Sigmoid colon (tissue), 6 donors: ENCODE measurements at regions not wholly inside any gene's neighbourhood (a gene's known extent, or its start where the extent isn't known, plus 50 kb on each side); places are given as distances from the start of the nearest gene placed in this dataset.

Experiments
- DNase-seq: peaks from one replicate; pipeline ENCODE4 v3.0.0-alpha.2; 2019
- H3K27ac ChIP-seq, 4 donors: fragments of 200-600 bp; sonication (generic); one replicate each; pipeline ENCODE4 v1.5.1; 2016 to 2019; ENCODE audit warnings: mild to moderate bottlenecking in 1 of 4
- H3K27me3 ChIP-seq, 3 donors: fragments of 200-600 bp; sonication (generic); one replicate each; pipeline ENCODE4 v1.5.1; 2019; ENCODE audit warnings: mild to moderate bottlenecking in 1 of 3
- H3K36me3 ChIP-seq, 4 donors: fragments of 200-600 bp; sonication (generic); one replicate each; pipeline ENCODE4 v1.5.1; 2016 to 2019
- H3K4me1 ChIP-seq, 4 donors: fragments of 200-600 bp; sonication (generic); one replicate each; pipeline ENCODE4 v1.5.1; 2017 to 2019
- H3K4me3 ChIP-seq, 4 donors: fragments of 200-600 bp; sonication (generic); one replicate each; pipeline ENCODE4 v1.5.1; 2017 to 2019; ENCODE audit warnings: mild to moderate bottlenecking in 2 of 4, moderate library complexity in 1 of 4
- H3K9me3 ChIP-seq, 4 donors: fragments of 200-600 bp in 3 of 4; sonication (generic) in 3 of 4; one replicate each; pipeline versions ENCODE4 v1.5.1 to v1.6.1; 2013 to 2019
- CTCF ChIP-seq, 4 experiments: fragments of 450-650 bp in 3 of 4; fragments of 200-600 bp in 1 of 4; IDR thresholded peaks; one replicate each; pipeline ENCODE4 v1.5.1; 2016 to 2019; ENCODE audit warnings: antibody characterized with exemption in 4 of 4, mild to moderate bottlenecking in 3 of 4, moderate library complexity in 2 of 4
- EP300 ChIP-seq, 4 donors: sonication (generic); formaldehyde crosslinking; IDR thresholded peaks; one replicate each; pipeline ENCODE4 v1.6.1; 2017; ENCODE audit warnings: antibody characterized with exemption in 4 of 4
- POLR2A ChIP-seq, 2 donors: fragments of 450-650 bp; IDR thresholded peaks; one replicate each; pipeline ENCODE4 v1.6.1; 2016; ENCODE audit warnings: antibody characterized with exemption in 2 of 2, mild to moderate bottlenecking in 2 of 2, moderate library complexity in 2 of 2
- POLR2AphosphoS5 ChIP-seq, 4 donors: sonication (generic); formaldehyde crosslinking; IDR thresholded peaks; one replicate each; pipeline ENCODE4 v1.6.1; 2017; ENCODE audit warnings: antibody characterized with exemption in 4 of 4
- WGBS, 2 donors: extraction: QIAGEN DNeasy Blood & Tissue Kit; methylation state at CpG; one replicate each; pipeline ENCODE4 v1.1.7; 2013; 5-methylcytosine and 5-hydroxymethylcytosine counted together
- intact Hi-C: fragments of 100-400 bp; cut with DNase I; formaldehyde crosslinking; loops from one replicate; pipeline ENCODE4 v1.15.1; 2023
- donor health status: healthy with polysubstance abuse.
- donor health status: healthy.

DNA sequence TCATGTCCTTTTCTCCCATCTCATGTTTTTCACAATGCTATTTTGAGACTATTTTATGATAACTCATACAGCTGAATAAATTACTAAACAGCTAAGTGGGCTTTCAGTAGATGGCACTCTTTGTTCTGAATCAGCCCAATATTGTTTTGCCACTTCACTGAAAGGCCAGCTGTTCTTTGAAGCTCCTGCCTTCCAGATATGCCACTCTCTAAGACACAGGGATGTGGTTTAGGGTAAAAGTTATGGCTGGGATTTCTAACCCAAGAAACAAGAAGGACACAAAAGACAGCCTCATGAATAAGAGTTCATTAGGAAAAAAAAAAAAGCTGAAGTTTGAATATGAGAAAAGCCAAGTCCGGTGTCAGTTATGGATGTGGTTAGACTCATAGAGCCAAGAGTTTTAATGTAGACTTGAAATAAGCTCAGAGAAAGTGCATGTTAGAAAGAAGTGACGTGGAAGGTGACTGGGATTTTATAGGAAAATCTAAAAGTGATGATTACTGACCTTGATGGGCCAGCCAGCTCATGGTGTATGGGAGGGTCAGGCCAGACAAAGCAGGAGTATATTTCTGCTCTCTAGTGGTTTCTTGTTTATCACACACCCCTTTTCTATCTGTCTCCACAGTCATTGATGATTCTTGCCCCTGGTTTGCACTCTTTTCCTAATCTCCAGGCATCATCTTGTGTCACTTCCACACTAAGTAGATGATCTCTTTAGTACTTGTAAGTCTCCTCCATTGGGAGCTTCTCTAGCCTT, 488.5 kb downstream of the NR2F1-AS1 start:
- Histone ChIP-seq H3K27me3 (no peaks in the 10 kb centered on the region), H3K36me3 (no peaks in the 10 kb centered on the region), H3K27ac (no peak overlapping the region), H3K9me3 (no peaks in the 10 kb centered on the region), H3K4me3 (no peak overlapping the region), H3K4me1 (no peaks in the 10 kb centered on the region)
- intact Hi-C loops: loop anchor here (10.0 kb wide), 1 partner anchor 162 kb away; no protein-coding TSS in a partner anchor
- TF ChIP-seq POLR2A (IDR thresholded peaks at IDR 0.05): no peak
- no peak for TF ChIP-seq EP300 (IDR thresholded peaks at IDR 0.05)
- no peak for TF ChIP-seq CTCF (IDR thresholded peaks at IDR 0.05)
- no peak for TF ChIP-seq POLR2AphosphoS5 (IDR thresholded peaks at IDR 0.05)
- WGBS, 2 donors: 74 to 79% methylated on average over 2 of the region's 2 CpGs
- no peak for DNase-seq

DNA sequence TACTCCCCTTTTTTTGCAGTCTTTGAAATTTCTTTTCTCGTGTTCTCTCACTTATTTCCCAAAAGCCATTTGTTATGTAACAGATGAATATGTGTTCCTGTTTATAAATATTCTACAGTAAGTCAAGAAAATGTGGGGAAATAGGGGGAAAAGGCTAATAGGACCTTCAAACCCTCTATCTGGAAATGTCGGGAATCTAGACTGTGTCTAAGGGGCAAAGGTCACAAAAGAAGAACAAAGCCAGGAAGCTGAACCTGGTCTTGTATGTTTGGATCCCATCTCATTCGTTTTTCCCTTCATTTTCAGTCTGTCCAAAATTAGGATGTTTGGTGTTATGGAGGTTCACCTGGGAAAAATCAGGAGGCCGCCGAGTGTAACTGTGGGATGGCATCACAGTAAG, 490.3 kb downstream of the NR2F1-AS1 start:
- intact Hi-C loops: loop anchor here (10.0 kb wide), 1 partner anchor 164 kb away; no protein-coding TSS in a partner anchor
- TF ChIP-seq POLR2AphosphoS5 (IDR thresholded peaks at IDR 0.05) (no peak), POLR2A (IDR thresholded peaks at IDR 0.05) (no peak), CTCF (IDR thresholded peaks at IDR 0.05) (no peak), EP300 (IDR thresholded peaks at IDR 0.05) (no peak)
- Histone ChIP-seq H3K27ac (no peak overlapping the region), H3K9me3 (no peaks in the 10 kb centered on the region), H3K27me3 (no peaks in the 10 kb centered on the region), H3K4me3 (no peak overlapping the region), H3K36me3 (no peaks in the 10 kb centered on the region), H3K4me1 (no peaks in the 10 kb centered on the region)
- WGBS, 2 donors: 67 to 69% methylated on average over 5 of the region's 5 CpGs
- no peak for DNase-seq

GRCh38 chr5:93088592-93089389, 492.2 kb downstream of the NR2F1-AS1 start:
- no peak overlapping the region for H3K27ac ChIP-seq
- TF ChIP-seq POLR2A (IDR thresholded peaks at IDR 0.05) (no peak), EP300 (IDR thresholded peaks at IDR 0.05) (no peak), CTCF (IDR thresholded peaks at IDR 0.05) (no peak), POLR2AphosphoS5 (IDR thresholded peaks at IDR 0.05) (no peak)
- intact Hi-C loops: no loop called here
- 68 to 75% methylated on average over 7 of the region's 7 CpGs for WGBS, 2 donors
- H3K27me3 ChIP-seq: no peaks in the 10 kb centered on the region
- H3K4me3 ChIP-seq: no peak overlapping the region
- H3K36me3 ChIP-seq: no peaks in the 10 kb centered on the region
- H3K4me1 ChIP-seq: no peaks in the 10 kb centered on the region
- DNase-seq: no peak
- H3K9me3 ChIP-seq: no peaks in the 10 kb centered on the region

- no peak for TF ChIP-seq POLR2A (IDR thresholded peaks at IDR 0.05)
- no peak for TF ChIP-seq POLR2AphosphoS5 (IDR thresholded peaks at IDR 0.05)
- no peak for TF ChIP-seq CTCF (IDR thresholded peaks at IDR 0.05)
- no peak for TF ChIP-seq EP300 (IDR thresholded peaks at IDR 0.05)
Measured at GRCh38 chr5:93087326-93087725, 493.7 kb downstream of the NR2F1-AS1 start.

More at GRCh38 chr5:93087326-93087725, 493.7 kb downstream of the NR2F1-AS1 start:
- Histone ChIP-seq H3K4me3 (no peak overlapping the region), H3K27me3 (no peaks in the 10 kb centered on the region), H3K27ac (no peak overlapping the region), H3K9me3 (no peaks in the 10 kb centered on the region), H3K36me3 (no peaks in the 10 kb centered on the region), H3K4me1 (no peaks in the 10 kb centered on the region)
- DNase-seq: no peak
- 81 to 91% methylated on average over 3 of the region's 3 CpGs for WGBS, 2 donors
- intact Hi-C loops: no loop called here
